Natural killer cell (primary cell): ENCODE measurements at regions not wholly inside any gene's neighbourhood (a gene's known extent, or its start where the extent isn't known, plus 50 kb on each side); places are given as distances from the start of the nearest gene placed in this dataset.
"Not testable (repeated sequence)": the region's sequence is repeated elsewhere in the genome, so short reads cannot be mapped to it uniquely, and the experiment has no call there.

ENCODE experiments used
- ATAC-seq, 3 donors: fragments of 150-1000 bp in 2 of 3; fragments of 200-7000 bp in 1 of 3; cut with Tn5 transposase; 1 replicate in 1 of 3; 2 replicates in 2 of 3; pipeline ENCODE4 v1.10.0; 2021; ENCODE audit warnings: mild to moderate bottlenecking in 2 of 3, moderate library complexity in 2 of 3
- DNase-seq, 2 donors: peaks; one replicate each; pipeline versions ENCODE4 v3.0.0 to v3.0.0-alpha.2; 2013 to 2021; ENCODE audit warnings: mixed read lengths in 1 of 2
- H3K27ac ChIP-seq: one replicate; pipeline ENCODE4 v1.5.1; 2013; ENCODE audit warnings: mild to moderate bottlenecking, low read length
- H3K27me3 ChIP-seq: one replicate; pipeline ENCODE4 v1.6.1; 2013; ENCODE audit warnings: low read length; ENCODE audit not compliant: control insufficient read depth, insufficient read depth
- H3K36me3 ChIP-seq: one replicate; pipeline ENCODE4 v1.6.1; 2013; ENCODE audit warnings: low read length; ENCODE audit not compliant: control insufficient read depth, insufficient read depth
- H3K4me1 ChIP-seq: one replicate; pipeline ENCODE4 v1.6.1; 2013; ENCODE audit warnings: low read length; ENCODE audit not compliant: control insufficient read depth, insufficient read depth
- H3K4me3 ChIP-seq: one replicate; pipeline ENCODE4 v1.5.1; 2013; ENCODE audit warnings: low read length
- H3K9me3 ChIP-seq: one replicate; pipeline ENCODE4 v1.6.1; 2013; ENCODE audit warnings: low read length; ENCODE audit not compliant: control insufficient read depth, insufficient read depth
- H3K27ac Mint-ChIP-seq, 2 donors: one replicate each; pipeline ENCODE4 v1.8.0; 2022; ENCODE audit warnings: mild to moderate bottlenecking in 2 of 2, mixed read lengths in 2 of 2, moderate library complexity in 1 of 2
- H3K27me3 Mint-ChIP-seq, 2 donors: one replicate each; pipeline ENCODE4 v1.8.0; 2022; ENCODE audit warnings: low read depth in 2 of 2, mixed read lengths in 2 of 2
- H3K36me3 Mint-ChIP-seq: one replicate; pipeline ENCODE4 v1.8.0; 2022; ENCODE audit warnings: mixed read lengths
- H3K4me1 Mint-ChIP-seq, 2 donors: one replicate each; pipeline ENCODE4 v1.8.0; 2022; ENCODE audit warnings: mixed read lengths in 2 of 2
- H3K4me3 Mint-ChIP-seq: one replicate; pipeline ENCODE4 v1.8.0; 2022; ENCODE audit warnings: mild to moderate bottlenecking, moderate library complexity, mixed read lengths
- H3K9me3 Mint-ChIP-seq, 2 donors: one replicate each; pipeline ENCODE4 v1.8.0; 2022; ENCODE audit warnings: mixed read lengths in 2 of 2
- WGBS: methylation state at CpG from one replicate; pipeline ENCODE4 v1.1.7; 2013; ENCODE audit warnings: missing lambda C conversion rate; ENCODE audit not compliant: insufficient coverage; 5-methylcytosine and 5-hydroxymethylcytosine counted together
- intact Hi-C: fragments of 100-400 bp; cut with micrococcal nuclease; formaldehyde crosslinking; loops from one replicate; pipeline ENCODE4 v1.14.2; 2022
- TF ChIP-seq, protein P1 (sequence below): fragments of 200-600 bp; IDR thresholded peaks from one replicate; pipeline ENCODE4 v1.8.0; 2022; ENCODE audit warnings: antibody characterized with exemption

GRCh38 chr4:183374950-183375555 is 52.8 kb upstream of the CLDN24 start:
- intact Hi-C loops, result no loop called here
- Histone ChIP-seq H3K27me3 (peaks cover 2% of the 10 kb centered on the region), H3K36me3 (no peaks in the 10 kb centered on the region), H3K4me3 (no peak overlapping the region), H3K4me1 (no peaks in the 10 kb centered on the region), H3K9me3 (peaks cover 7% of the 10 kb centered on the region), H3K27ac (no peak overlapping the region)
- Mint-ChIP-seq H3K27me3 (peaks cover 9 to 10% of the 10 kb centered on the region in 2 donors), H3K27ac (no peak overlapping the region), H3K4me3 (no peak overlapping the region), H3K36me3 (no peaks in the 10 kb centered on the region), H3K4me1 (no peaks in the 10 kb centered on the region), H3K9me3 (no peaks in the 10 kb centered on the region)
- ATAC-seq (no peak), DNase-seq (no peak)
- TF ChIP-seq, protein P1, sequence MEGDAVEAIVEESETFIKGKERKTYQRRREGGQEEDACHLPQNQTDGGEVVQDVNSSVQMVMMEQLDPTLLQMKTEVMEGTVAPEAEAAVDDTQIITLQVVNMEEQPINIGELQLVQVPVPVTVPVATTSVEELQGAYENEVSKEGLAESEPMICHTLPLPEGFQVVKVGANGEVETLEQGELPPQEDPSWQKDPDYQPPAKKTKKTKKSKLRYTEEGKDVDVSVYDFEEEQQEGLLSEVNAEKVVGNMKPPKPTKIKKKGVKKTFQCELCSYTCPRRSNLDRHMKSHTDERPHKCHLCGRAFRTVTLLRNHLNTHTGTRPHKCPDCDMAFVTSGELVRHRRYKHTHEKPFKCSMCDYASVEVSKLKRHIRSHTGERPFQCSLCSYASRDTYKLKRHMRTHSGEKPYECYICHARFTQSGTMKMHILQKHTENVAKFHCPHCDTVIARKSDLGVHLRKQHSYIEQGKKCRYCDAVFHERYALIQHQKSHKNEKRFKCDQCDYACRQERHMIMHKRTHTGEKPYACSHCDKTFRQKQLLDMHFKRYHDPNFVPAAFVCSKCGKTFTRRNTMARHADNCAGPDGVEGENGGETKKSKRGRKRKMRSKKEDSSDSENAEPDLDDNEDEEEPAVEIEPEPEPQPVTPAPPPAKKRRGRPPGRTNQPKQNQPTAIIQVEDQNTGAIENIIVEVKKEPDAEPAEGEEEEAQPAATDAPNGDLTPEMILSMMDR, result no peak
- 86% methylated on average over 5 of the region's 5 CpGs for WGBS

DNA sequence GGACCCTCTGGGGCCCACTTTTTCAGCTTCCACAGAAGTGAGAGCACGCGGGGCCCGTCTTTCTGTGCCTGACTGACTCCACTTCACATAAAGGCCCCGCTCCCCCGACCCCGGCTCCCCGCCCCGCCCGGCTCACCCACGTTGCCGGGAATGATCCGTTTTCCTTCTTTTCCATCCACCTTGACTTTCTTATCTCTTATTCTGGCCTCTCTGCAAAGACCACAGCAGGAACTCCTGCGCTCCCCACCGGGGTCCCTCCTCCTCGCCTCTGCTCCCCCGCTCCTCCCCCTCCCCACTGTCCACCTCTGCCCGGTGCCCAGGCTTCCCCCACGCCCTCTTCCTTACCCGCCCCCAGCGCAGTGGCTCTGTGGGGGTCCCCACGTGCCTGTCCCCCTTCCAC is 54.2 kb upstream of the CLDN24 start:
- WGBS, result 88% methylated on average over 21 of the region's 21 CpGs
- Histone ChIP-seq H3K36me3 (no peaks in the 10 kb centered on the region), H3K4me1 (no peaks in the 10 kb centered on the region), H3K27ac (no peak overlapping the region), H3K4me3 (no peak overlapping the region), H3K9me3 (peaks cover 7% of the 10 kb centered on the region), H3K27me3 (peaks cover 2% of the 10 kb centered on the region)
- Mint-ChIP-seq H3K27ac (no peak overlapping the region), H3K4me3 (no peak overlapping the region), H3K4me1 (no peaks in the 10 kb centered on the region), H3K27me3 (peaks cover 13 to 18% of the 10 kb centered on the region in 2 donors), H3K36me3 (no peaks in the 10 kb centered on the region), H3K9me3 (no peaks in the 10 kb centered on the region)
- DNase-seq (no peak), ATAC-seq (no peak)
- intact Hi-C loops, result no loop called here
- TF ChIP-seq, protein P1, result no peak

GRCh38 chr4:183377491-183377890 is 55.3 kb upstream of the CLDN24 start:
- peaks cover 13 to 18% of the 10 kb centered on the region in 2 donors for H3K27me3 Mint-ChIP-seq
- intact Hi-C loops, result no loop called here
- no peaks in the 10 kb centered on the region for H3K9me3 Mint-ChIP-seq
- Histone ChIP-seq H3K4me1 (no peaks in the 10 kb centered on the region), H3K27me3 (peaks cover 2% of the 10 kb centered on the region), H3K4me3 (no peak overlapping the region), H3K36me3 (no peaks in the 10 kb centered on the region), H3K27ac (no peak overlapping the region), H3K9me3 (peaks cover 7% of the 10 kb centered on the region)
- DNase-seq (no peak), ATAC-seq (no peak)
- H3K27ac Mint-ChIP-seq, result no peak overlapping the region
- 94% methylated on average over 5 of the region's 5 CpGs for WGBS
- TF ChIP-seq, protein P1, result no peak
- H3K4me1 Mint-ChIP-seq, result no peaks in the 10 kb centered on the region
- no peaks in the 10 kb centered on the region for H3K36me3 Mint-ChIP-seq
- H3K4me3 Mint-ChIP-seq, result no peak overlapping the region

DNA sequence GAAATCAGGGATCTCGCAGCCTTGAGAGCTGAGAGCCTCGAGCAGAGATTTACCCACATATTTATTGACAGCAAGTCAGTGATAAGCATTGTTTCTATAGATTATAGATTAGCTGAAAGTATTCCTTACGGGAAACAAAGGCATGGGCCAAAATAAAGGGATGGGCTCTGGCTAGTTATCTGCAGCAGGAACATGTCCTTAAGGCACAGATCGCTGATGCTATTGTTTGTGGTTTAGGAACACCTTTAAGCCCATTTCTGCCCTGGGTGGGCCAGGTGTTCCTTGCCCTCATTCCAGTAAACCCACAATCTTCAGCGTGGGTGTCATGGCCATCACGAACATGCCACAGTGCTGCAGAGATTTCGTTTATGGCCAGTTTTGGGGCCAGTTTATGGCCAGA is 56.1 kb upstream of the CLDN24 start:
- H3K27ac Mint-ChIP-seq, H3K27me3 ChIP-seq, H3K4me3 Mint-ChIP-seq, ATAC-seq, DNase-seq, H3K4me1 ChIP-seq, H3K9me3 ChIP-seq, H3K36me3 ChIP-seq, H3K4me3 ChIP-seq, H3K9me3 Mint-ChIP-seq, intact Hi-C loops, H3K4me1 Mint-ChIP-seq, H3K27ac ChIP-seq, H3K36me3 Mint-ChIP-seq: not testable (repeated sequence)
- H3K27me3 Mint-ChIP-seq, result peaks cover 13 to 17% of the 10 kb centered on the region in 2 donors
- 81% methylated on average over 6 of the region's 7 CpGs for WGBS
